ENCODE measurements at regions not wholly inside any gene's neighbourhood (a gene's known extent, or its start where the extent isn't known, plus 50 kb on each side); places are given as distances from the start of the nearest gene placed in this dataset.

DNA sequence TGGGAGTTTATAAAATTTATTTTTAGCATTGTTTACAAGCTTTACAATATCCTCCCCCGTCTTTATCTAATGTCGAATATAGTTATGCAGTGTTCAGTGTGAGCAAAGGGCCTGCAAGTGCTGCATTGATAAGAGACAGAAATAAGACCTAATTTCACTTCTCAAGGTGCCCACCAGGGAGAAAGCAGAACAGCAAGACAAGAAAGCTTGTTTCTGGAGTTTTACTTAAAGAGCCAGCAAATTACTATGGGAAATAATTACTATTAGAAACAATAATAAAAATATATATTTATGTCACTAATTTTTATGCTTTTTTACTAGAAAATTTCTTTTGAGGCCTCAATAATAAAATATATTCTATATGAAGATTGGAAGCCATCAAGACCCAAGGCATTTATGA, 2677.7 kb downstream of the ARAP2 start:
- no peak for TF ChIP-seq CTCF (IDR thresholded peaks at IDR 0.05)
- ATAC-seq (ENCODE audit: low FRiP score) = no peak

GRCh38 chr4:33577791-33578190, 2666.5 kb downstream of the ARAP2 start:
- DNase-seq (ENCODE audit: low spot score) (no peak), ATAC-seq (ENCODE audit: low FRiP score) (no peak)
- no peak for TF ChIP-seq CTCF (IDR thresholded peaks at IDR 0.05)

More for the DNA sequence above, 2677.7 kb downstream of the ARAP2 start:
- no peak for DNase-seq (ENCODE audit: low spot score)

DNA sequence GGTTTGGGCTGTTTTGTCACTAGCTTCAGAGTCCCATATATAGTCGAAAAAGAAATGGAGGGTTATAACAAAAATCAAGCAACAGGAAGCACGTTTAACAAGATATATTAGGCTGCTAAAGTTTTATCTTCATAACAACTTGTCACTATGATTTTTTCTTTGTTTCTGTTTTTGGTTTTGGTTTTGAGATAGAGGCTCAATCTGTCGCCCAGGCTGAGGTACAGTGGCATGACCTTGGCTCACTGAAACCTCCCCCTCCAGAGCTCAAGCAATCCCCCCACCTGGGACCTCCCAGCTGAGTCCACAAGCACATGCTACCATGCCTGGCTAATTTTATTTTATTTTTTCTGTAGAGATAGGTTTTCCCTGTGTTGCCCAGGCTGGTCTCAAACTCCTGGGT, 2664.4 kb downstream of the ARAP2 start:
- no peak for TF ChIP-seq CTCF (IDR thresholded peaks at IDR 0.05)
- ATAC-seq (ENCODE audit: low FRiP score) (no peak), DNase-seq (ENCODE audit: low spot score) (no peak)

GRCh38 chr4:33592701-33593100, 2651.6 kb downstream of the ARAP2 start:
- no peak for TF ChIP-seq CTCF (IDR thresholded peaks at IDR 0.05)
- DNase-seq (ENCODE audit: low spot score) (no peak), ATAC-seq (ENCODE audit: low FRiP score) (no peak)

- ATAC-seq (ENCODE audit: low FRiP score) (no peak), DNase-seq (ENCODE audit: low spot score) (no peak)
- TF ChIP-seq CTCF (IDR thresholded peaks at IDR 0.05) = no peak
Observed at GRCh38 chr4:33606951-33607350, 2637.4 kb downstream of the ARAP2 start.

GRCh38 chr4:33616121-33616520, 2628.2 kb downstream of the ARAP2 start:
- ATAC-seq (ENCODE audit: low FRiP score) (no peak), DNase-seq (ENCODE audit: low spot score) (no peak)
- no peak for TF ChIP-seq CTCF (IDR thresholded peaks at IDR 0.05)

DNA sequence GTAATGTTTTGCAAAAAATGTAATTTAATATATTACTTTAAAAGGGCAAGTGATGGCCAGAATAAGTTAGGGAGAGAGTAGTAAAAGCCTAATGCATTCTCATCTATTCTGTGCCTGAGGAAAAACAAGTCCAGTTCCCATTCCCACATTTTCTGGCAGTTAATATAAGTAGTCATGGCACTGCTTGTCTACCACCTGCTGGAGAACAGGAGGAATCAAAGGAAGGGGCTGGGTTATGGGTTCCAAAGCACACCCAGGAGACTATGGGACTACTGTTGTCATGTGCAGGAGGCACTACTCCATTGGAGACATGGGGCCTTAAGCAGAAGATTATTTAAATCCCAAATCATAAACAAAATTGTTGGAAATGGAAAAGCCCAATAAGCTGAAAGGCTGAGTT, 2618.6 kb downstream of the ARAP2 start:
- DNase-seq (ENCODE audit: low spot score) = no peak
- no peak for TF ChIP-seq CTCF (IDR thresholded peaks at IDR 0.05)
- ATAC-seq (ENCODE audit: low FRiP score) = no peak

All from omental fat pad (tissue), 3 donors.